GM12891 (cell line): ENCODE measurements at regions not wholly inside any gene's neighbourhood (a gene's known extent, or its start where the extent isn't known, plus 50 kb on each side); places are given as distances from the start of the nearest gene placed in this dataset.

Source experiments
- PAX5 ChIP-seq: IDR thresholded peaks from 2 replicates; pipeline ENCODE4 v1.6.1; 2011; ENCODE audit warnings: low read length, moderate library complexity, mild to moderate bottlenecking; ENCODE audit not compliant: insufficient read depth, severe bottlenecking
- POLR2A ChIP-seq: IDR thresholded peaks from 2 replicates; pipeline ENCODE4 v1.6.1; 2011; ENCODE audit warnings: low read depth, low read length, control low read depth
- POLR2AphosphoS5 ChIP-seq: IDR thresholded peaks from 2 replicates; pipeline ENCODE4 v1.6.1; 2011; ENCODE audit warnings: low read depth, low read length, control low read depth
- POU2F2 ChIP-seq: IDR thresholded peaks from 2 replicates; pipeline ENCODE4 v1.6.1; 2011; ENCODE audit warnings: low read depth, mild to moderate bottlenecking, control low read depth, low read length, moderate library complexity
- SPI1 ChIP-seq: IDR thresholded peaks from 2 replicates; pipeline ENCODE4 v1.6.1; 2011; ENCODE audit warnings: low read depth, low read length, control low read depth
- TAF1 ChIP-seq: IDR thresholded peaks from 2 replicates; pipeline ENCODE4 v1.6.1; 2011; ENCODE audit warnings: low read depth, low read length, control low read depth

GRCh38 chr3:36146404-36146803 is 233.9 kb upstream of the STAC start:
- TF ChIP-seq POLR2A (no peak), POLR2AphosphoS5 (no peak), TAF1 (no peak), POU2F2 (no peak), SPI1 (no peak), PAX5 (no peak)
